Muscle of leg (tissue), 3 donors: ENCODE measurements at regions not wholly inside any gene's neighbourhood (a gene's known extent, or its start where the extent isn't known, plus 50 kb on each side); places are given as distances from the start of the nearest gene placed in this dataset.

Source experiments
- DNase-seq: peaks from one replicate; pipeline ENCODE4 v3.0.0; 2013
- H3K27ac ChIP-seq: one replicate; pipeline ENCODE4 v1.5.1; 2013; ENCODE audit warnings: mild to moderate bottlenecking, low read length, control low read depth
- H3K27me3 ChIP-seq: one replicate; pipeline ENCODE4 v1.6.1; 2013; ENCODE audit warnings: low read length; ENCODE audit not compliant: control insufficient read depth, insufficient read depth
- H3K36me3 ChIP-seq: one replicate; pipeline ENCODE4 v1.6.1; 2013; ENCODE audit warnings: low read length; ENCODE audit not compliant: control insufficient read depth, insufficient read depth
- H3K4me1 ChIP-seq: one replicate; pipeline ENCODE4 v1.6.1; 2013; ENCODE audit warnings: low read length; ENCODE audit not compliant: control insufficient read depth, insufficient read depth
- H3K4me3 ChIP-seq: one replicate; pipeline ENCODE4 v1.5.1; 2013; ENCODE audit warnings: low read length, control low read depth
- H3K9me3 ChIP-seq: replicated peaks from 2 replicates; pipeline ENCODE4 v1.6.1; 2013; ENCODE audit warnings: low read depth, low read length; ENCODE audit not compliant: control insufficient read depth
- WGBS: methylation state at CpG from one replicate; pipeline ENCODE4 v1.1.5; 2013; ENCODE audit warnings: missing lambda C conversion rate; ENCODE audit not compliant: insufficient coverage; 5-methylcytosine and 5-hydroxymethylcytosine counted together

DNA sequence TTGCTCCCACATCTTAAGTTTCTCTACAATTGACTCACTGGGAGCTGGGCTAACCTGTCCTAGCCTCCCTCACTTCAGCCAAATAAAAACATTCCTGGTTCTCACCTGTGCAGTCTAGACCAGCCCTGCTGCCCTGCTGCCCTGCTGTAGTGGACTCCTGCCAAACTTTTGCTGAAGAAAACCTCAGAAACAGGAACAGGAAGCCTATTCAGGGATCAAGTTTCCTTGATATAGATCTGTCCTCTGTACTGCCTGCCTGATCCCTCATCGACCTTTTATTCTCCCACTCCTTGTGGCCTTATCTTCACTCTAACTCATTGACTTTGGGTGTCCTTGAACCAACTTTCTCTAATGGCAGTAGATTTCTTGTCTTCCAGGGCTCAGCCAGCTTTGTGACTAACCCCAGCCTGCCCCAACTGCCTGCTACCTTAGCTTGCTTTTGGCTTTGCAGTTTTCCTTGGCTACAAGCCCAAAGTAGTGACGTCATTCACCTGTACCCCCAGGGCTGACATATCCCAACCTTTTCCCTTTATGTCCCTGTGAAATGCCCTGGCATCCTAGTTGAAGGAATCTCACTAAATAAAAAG lies 234.8 kb downstream of the DUSP6 start:
- peak; percentile 15 for DNase-seq
- Histone ChIP-seq H3K36me3 (no peaks in the 10 kb centered on the region), H3K4me3 (no peak overlapping the region), H3K27ac (no peak overlapping the region), H3K4me1 (no peaks in the 10 kb centered on the region), H3K27me3 (no peaks in the 10 kb centered on the region), H3K9me3 (no peaks in the 10 kb centered on the region)
- WGBS: 7% methylated on average over 1 of the region's 2 CpGs

DNA sequence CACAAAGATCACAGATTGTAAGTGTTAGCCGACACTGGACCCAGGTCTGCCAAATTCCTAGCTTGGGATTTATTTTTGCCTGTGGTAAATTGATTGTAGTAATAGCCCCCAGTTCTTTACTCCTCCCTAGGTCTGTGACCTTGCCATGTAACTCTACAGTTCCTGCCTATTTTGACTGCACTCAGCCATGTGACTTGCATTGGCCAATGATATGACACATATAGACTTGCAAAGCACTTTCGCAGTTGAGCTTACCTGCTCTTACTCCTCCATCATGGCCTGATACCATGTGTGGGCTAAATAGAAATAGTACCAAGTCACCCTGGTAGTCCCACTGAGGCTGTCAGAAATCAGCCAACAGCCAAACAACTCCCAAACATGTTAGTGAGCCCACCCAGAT lies 240.3 kb downstream of the DUSP6 start:
- H3K27me3 ChIP-seq: no peaks in the 10 kb centered on the region
- H3K4me1 ChIP-seq: no peaks in the 10 kb centered on the region
- no peak for DNase-seq
- no CpG with 5 or more reads among the region's 2 CpGs for WGBS
- H3K36me3 ChIP-seq: no peaks in the 10 kb centered on the region
- H3K4me3 ChIP-seq: no peak overlapping the region
- no peak overlapping the region for H3K27ac ChIP-seq
- no peaks in the 10 kb centered on the region for H3K9me3 ChIP-seq

DNA sequence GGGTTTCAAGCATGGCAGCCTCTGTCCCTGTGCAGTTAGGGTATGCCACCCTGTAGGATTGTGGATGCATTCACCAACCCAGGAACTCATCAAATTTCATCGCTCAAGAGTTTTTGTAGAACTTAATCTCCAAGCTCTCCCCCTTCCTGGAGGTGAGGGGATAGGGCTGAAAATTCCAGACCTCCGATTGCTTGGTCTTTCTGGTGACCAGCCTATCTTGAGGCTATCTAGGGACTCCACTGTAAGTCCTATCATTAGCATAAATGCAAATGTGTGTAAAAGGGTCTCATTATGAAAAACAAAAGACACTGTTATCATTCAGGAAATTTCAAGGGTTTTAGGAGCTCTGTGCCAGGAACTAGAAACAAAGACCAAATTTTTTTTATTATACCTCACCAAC lies 244.0 kb downstream of the DUSP6 start:
- no peaks in the 10 kb centered on the region for H3K4me1 ChIP-seq
- WGBS: no CpG with 5 or more reads among the region's 2 CpGs
- no peak overlapping the region for H3K4me3 ChIP-seq
- H3K9me3 ChIP-seq: no peaks in the 10 kb centered on the region
- H3K27ac ChIP-seq: no peak overlapping the region
- DNase-seq: no peak
- no peaks in the 10 kb centered on the region for H3K36me3 ChIP-seq
- no peaks in the 10 kb centered on the region for H3K27me3 ChIP-seq

DNA sequence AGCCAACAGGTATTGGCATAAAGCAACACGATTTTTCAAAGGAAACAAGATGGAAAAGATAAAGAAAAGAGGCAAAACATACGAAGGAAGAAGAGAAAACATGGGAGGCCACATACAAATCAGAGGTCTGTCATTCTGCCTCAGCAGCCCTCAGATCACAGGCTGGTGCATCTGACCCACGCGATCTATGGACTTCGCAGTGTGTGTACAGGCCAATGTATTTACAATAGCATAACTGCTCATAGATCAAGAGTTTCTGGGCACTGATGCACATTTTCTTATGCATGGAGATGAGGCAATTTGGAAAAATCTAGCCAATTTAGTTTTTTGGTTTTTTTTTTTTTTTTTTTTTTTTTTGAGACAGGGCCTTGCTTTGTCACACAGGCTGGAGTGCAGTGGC lies 245.4 kb downstream of the DUSP6 start:
- Histone ChIP-seq H3K4me3 (no peak overlapping the region), H3K36me3 (no peaks in the 10 kb centered on the region), H3K27me3 (no peaks in the 10 kb centered on the region), H3K27ac (no peak overlapping the region), H3K4me1 (no peaks in the 10 kb centered on the region), H3K9me3 (no peaks in the 10 kb centered on the region)
- WGBS: 68% methylated on average over 2 of the region's 5 CpGs
- DNase-seq: no peak

DNA sequence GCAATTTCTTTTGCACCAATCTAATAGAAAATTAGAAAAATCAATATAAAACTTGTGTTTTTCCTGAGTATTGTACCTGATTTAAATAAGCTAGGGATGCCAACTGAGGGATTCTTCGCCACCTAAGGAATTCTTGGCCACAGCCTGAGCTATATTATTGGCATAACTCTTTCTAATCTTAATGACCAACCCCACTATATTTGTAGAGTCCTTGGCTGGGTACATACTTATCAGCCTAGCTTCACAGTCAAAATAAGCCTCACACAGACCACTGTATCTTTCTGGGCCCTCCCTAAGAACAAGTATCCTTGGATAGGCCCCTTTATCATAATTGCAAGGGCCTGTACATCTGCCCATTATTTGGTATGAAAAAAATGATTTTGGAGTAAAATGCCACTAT lies 247.1 kb downstream of the DUSP6 start:
- Histone ChIP-seq H3K4me1 (peaks cover 7% of the 10 kb centered on the region), H3K36me3 (no peaks in the 10 kb centered on the region), H3K27ac (no peak overlapping the region), H3K4me3 (no peak overlapping the region), H3K27me3 (no peaks in the 10 kb centered on the region), H3K9me3 (no peaks in the 10 kb centered on the region)
- no CpG with 5 or more reads among the region's 1 CpG for WGBS
- DNase-seq: no peak

DNA sequence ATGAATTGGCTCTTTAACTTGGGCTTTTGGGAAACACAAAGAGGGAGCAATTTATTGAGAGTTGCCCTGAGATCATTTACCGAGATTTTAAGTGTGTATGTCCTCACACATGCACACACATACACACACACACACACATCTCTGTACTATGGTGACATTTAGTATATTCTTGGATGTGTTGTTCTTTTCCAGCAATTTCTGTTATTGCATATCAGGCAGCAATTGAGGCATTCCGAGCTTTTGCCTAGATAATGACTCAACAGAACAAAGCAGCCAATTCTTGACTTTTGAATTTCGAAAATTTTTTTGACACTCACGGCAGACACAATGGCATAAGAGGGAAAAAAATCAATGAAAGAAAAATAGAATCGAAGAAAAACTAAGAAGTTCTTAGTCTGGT lies 248.5 kb downstream of the DUSP6 start:
- Histone ChIP-seq H3K4me3 (no peak overlapping the region), H3K27ac (no peak overlapping the region), H3K27me3 (no peaks in the 10 kb centered on the region), H3K36me3 (no peaks in the 10 kb centered on the region), H3K9me3 (no peaks in the 10 kb centered on the region), H3K4me1 (peaks cover 10% of the 10 kb centered on the region)
- DNase-seq: no peak
- WGBS: 66% methylated on average over 4 of the region's 5 CpGs

DNA sequence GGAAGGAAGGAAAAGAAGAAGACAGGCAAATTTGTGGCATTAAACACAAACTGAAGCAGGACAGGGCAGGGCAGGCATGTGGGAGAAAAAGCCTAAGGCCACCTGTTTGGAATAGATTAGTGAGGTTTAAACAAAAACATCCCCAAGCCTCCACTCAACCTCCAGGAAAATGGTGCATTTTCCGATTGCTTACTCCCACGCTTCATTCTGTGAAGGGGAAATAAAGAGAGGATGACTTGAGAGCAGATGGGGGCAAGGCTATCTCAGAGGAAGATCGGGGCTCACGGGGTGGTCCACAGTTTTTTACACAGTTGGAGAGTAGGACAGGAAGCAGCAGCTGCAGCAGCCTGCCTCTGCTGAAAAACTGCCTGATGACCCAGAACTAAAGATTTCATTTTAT lies 250.9 kb downstream of the DUSP6 start:
- H3K27me3 ChIP-seq: no peaks in the 10 kb centered on the region
- H3K36me3 ChIP-seq: no peaks in the 10 kb centered on the region
- 0% methylated on average over 2 of the region's 4 CpGs for WGBS
- H3K27ac ChIP-seq: no peak overlapping the region
- H3K9me3 ChIP-seq: no peaks in the 10 kb centered on the region
- H3K4me3 ChIP-seq: no peak overlapping the region
- peak; percentile 36 for DNase-seq
- peaks cover 17% of the 10 kb centered on the region for H3K4me1 ChIP-seq

DNA sequence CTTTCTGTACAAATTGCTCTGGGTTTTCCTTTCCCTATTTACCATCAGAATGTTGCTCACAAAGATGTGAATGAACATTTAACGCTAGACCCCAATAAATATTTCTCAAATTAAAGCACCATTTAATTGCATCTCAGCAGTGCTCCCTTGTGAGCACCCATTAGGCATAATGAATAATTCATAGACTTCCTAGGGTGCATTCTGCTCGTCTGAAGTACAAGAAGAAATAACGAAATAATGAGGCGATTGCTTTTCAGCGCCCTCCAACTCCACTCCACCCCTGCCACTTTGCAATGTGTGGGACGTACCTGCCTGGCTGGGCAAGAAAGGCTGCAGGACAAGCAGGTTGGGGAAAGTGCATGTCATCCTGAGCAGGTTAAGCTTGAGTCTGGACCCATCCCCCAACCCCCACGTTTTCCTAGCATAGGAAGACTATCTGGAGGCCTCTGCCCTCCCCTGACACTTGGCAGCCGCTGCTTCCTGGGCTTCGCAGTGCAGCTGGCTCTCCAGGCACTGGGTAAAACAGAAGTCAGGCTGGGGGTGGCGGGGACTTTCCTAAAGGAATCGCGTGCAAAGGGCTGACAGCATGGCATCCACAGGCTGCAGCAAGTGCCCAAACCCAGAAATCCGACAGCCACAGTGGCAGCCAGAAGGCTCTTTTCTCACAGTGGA lies 253.7 kb downstream of the DUSP6 start:
- Histone ChIP-seq H3K27ac (no peak overlapping the region), H3K4me1 (peaks cover 17% of the 10 kb centered on the region), H3K27me3 (no peaks in the 10 kb centered on the region), H3K36me3 (no peaks in the 10 kb centered on the region), H3K9me3 (no peaks in the 10 kb centered on the region), H3K4me3 (no peak overlapping the region)
- WGBS: 48% methylated on average over 5 of the region's 13 CpGs
- peak; percentile 71 for DNase-seq

DNA sequence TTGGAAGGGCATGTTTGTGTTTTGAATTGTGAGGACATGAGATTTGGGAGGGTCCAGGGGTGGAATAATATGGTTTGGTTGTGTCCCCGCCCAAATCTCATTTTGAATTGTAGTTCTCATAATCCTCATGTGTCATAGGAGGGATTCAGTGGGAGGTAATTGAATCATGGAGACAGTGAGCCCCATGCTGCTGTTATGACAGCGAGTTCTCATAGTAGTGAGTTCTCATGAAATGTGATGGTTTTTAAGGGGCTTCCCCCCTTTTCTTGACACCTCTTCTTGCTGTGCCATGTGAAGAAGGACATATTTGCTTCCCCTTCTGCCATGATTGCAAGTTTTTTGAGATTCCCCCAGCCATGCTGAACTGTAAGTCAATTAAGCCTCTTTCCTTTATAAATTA lies 260.0 kb downstream of the DUSP6 start:
- H3K27me3 ChIP-seq: no peaks in the 10 kb centered on the region
- H3K4me3 ChIP-seq: no peak overlapping the region
- peaks cover 2% of the 10 kb centered on the region for H3K4me1 ChIP-seq
- H3K9me3 ChIP-seq: peaks cover 10% of the 10 kb centered on the region
- H3K36me3 ChIP-seq: no peaks in the 10 kb centered on the region
- no peak overlapping the region for H3K27ac ChIP-seq
- no peak for DNase-seq
- WGBS: 80% methylated on average over 1 of the region's 2 CpGs

DNA sequence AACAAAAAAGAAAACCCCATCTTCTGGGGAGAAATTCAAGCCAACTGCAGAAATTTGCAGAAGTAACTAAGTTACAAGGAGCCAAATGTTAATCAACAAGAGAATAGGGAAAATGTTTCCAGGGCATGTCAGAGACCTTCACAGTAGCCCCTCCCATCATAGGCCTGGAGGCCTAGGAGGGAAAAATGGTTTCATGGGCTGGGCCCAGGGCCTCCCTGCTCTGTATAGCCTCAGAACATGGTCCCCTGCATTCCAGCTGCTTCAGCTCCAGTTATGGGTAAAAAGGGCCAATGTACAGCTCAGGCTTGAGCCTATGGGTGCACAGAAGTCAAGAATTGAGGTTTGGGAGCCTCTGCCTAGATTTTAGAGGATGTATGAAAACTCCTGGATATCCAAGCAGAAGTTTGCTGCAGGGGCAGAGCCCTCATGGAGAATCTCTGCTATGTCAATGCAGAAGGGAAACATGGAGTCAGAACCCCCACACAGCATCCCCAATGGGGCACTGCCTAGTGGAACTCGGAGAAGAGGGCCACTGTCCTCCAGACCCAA lies 260.9 kb downstream of the DUSP6 start:
- Histone ChIP-seq H3K36me3 (no peaks in the 10 kb centered on the region), H3K9me3 (peaks cover 10% of the 10 kb centered on the region), H3K4me1 (peaks cover 2% of the 10 kb centered on the region), H3K27ac (no peak overlapping the region), H3K27me3 (no peaks in the 10 kb centered on the region), H3K4me3 (no peak overlapping the region)
- 100% methylated on average over 1 of the region's 1 CpG for WGBS
- DNase-seq: no peak
